Sigmoid colon (tissue), 6 donors: ENCODE measurements at regions not wholly inside any gene's neighbourhood (a gene's known extent, or its start where the extent isn't known, plus 50 kb on each side); places are given as distances from the start of the nearest gene placed in this dataset.
"Not testable (repeated sequence)": the region's sequence is repeated elsewhere in the genome, so short reads cannot be mapped to it uniquely, and the experiment has no call there.

Source experiments
- DNase-seq: peaks from one replicate; pipeline ENCODE4 v3.0.0-alpha.2; 2019
- H3K27ac ChIP-seq, 4 donors: fragments of 200-600 bp; sonication (generic); one replicate each; pipeline ENCODE4 v1.5.1; 2016 to 2019; ENCODE audit warnings: mild to moderate bottlenecking in 1 of 4
- H3K27me3 ChIP-seq, 3 donors: fragments of 200-600 bp; sonication (generic); one replicate each; pipeline ENCODE4 v1.5.1; 2019; ENCODE audit warnings: mild to moderate bottlenecking in 1 of 3
- H3K36me3 ChIP-seq, 4 donors: fragments of 200-600 bp; sonication (generic); one replicate each; pipeline ENCODE4 v1.5.1; 2016 to 2019
- H3K4me1 ChIP-seq, 4 donors: fragments of 200-600 bp; sonication (generic); one replicate each; pipeline ENCODE4 v1.5.1; 2017 to 2019
- H3K4me3 ChIP-seq, 4 donors: fragments of 200-600 bp; sonication (generic); one replicate each; pipeline ENCODE4 v1.5.1; 2017 to 2019; ENCODE audit warnings: mild to moderate bottlenecking in 2 of 4, moderate library complexity in 1 of 4
- H3K9me3 ChIP-seq, 4 donors: fragments of 200-600 bp in 3 of 4; sonication (generic) in 3 of 4; one replicate each; pipeline versions ENCODE4 v1.5.1 to v1.6.1; 2013 to 2019
- CTCF ChIP-seq, 4 experiments: fragments of 450-650 bp in 3 of 4; fragments of 200-600 bp in 1 of 4; IDR thresholded peaks; one replicate each; pipeline ENCODE4 v1.5.1; 2016 to 2019; ENCODE audit warnings: antibody characterized with exemption in 4 of 4, mild to moderate bottlenecking in 3 of 4, moderate library complexity in 2 of 4
- EP300 ChIP-seq, 4 donors: sonication (generic); formaldehyde crosslinking; IDR thresholded peaks; one replicate each; pipeline ENCODE4 v1.6.1; 2017; ENCODE audit warnings: antibody characterized with exemption in 4 of 4
- POLR2A ChIP-seq, 2 donors: fragments of 450-650 bp; IDR thresholded peaks; one replicate each; pipeline ENCODE4 v1.6.1; 2016; ENCODE audit warnings: antibody characterized with exemption in 2 of 2, mild to moderate bottlenecking in 2 of 2, moderate library complexity in 2 of 2
- POLR2AphosphoS5 ChIP-seq, 4 donors: sonication (generic); formaldehyde crosslinking; IDR thresholded peaks; one replicate each; pipeline ENCODE4 v1.6.1; 2017; ENCODE audit warnings: antibody characterized with exemption in 4 of 4
- WGBS, 2 donors: extraction: QIAGEN DNeasy Blood & Tissue Kit; methylation state at CpG; one replicate each; pipeline ENCODE4 v1.1.7; 2013; 5-methylcytosine and 5-hydroxymethylcytosine counted together
- intact Hi-C: fragments of 100-400 bp; cut with DNase I; formaldehyde crosslinking; loops from one replicate; pipeline ENCODE4 v1.15.1; 2023
- donor health status: healthy with polysubstance abuse.
- donor health status: healthy.

GRCh38 chr3:26316472-26316871 lies 306.1 kb upstream of the LRRC3B start:
- Histone ChIP-seq H3K9me3 (peaks cover 0 to 5% (median 1%) of the 10 kb centered on the region in 4 donors), H3K4me1 (no peaks in the 10 kb centered on the region), H3K4me3 (no peak overlapping the region), H3K36me3 (no peaks in the 10 kb centered on the region), H3K27ac (no peak overlapping the region), H3K27me3 (no peaks in the 10 kb centered on the region)
- intact Hi-C loops, result no loop called here
- DNase-seq, result no peak
- TF ChIP-seq POLR2AphosphoS5 (IDR thresholded peaks at IDR 0.05) (no peak), EP300 (IDR thresholded peaks at IDR 0.05) (no peak), CTCF (IDR thresholded peaks at IDR 0.05) (no peak), POLR2A (IDR thresholded peaks at IDR 0.05) (no peak)

GRCh38 chr3:26323741-26324140 lies 298.8 kb upstream of the LRRC3B start:
- 59 to 69% methylated on average over 6 of the region's 6 CpGs for WGBS, 2 donors
- H3K9me3 ChIP-seq, H3K4me3 ChIP-seq, H3K27me3 ChIP-seq, DNase-seq, H3K36me3 ChIP-seq, H3K27ac ChIP-seq, intact Hi-C loops, H3K4me1 ChIP-seq: not testable (repeated sequence)

GRCh38 chr3:26340001-26340400 lies 282.6 kb upstream of the LRRC3B start:
- TF ChIP-seq POLR2A (IDR thresholded peaks at IDR 0.05) (no peak), EP300 (IDR thresholded peaks at IDR 0.05) (no peak), POLR2AphosphoS5 (IDR thresholded peaks at IDR 0.05) (no peak), CTCF (IDR thresholded peaks at IDR 0.05) (no peak)

GRCh38 chr3:26343647-26344046 lies 278.9 kb upstream of the LRRC3B start:
- DNase-seq, result no peak
- Histone ChIP-seq H3K27ac (no peak overlapping the region), H3K27me3 (no peaks in the 10 kb centered on the region), H3K4me1 (no peaks in the 10 kb centered on the region), H3K4me3 (no peak overlapping the region), H3K9me3 (peaks cover 0 to 5% (median 0%) of the 10 kb centered on the region in 4 donors), H3K36me3 (no peaks in the 10 kb centered on the region)
- WGBS, 2 donors, result 70 to 76% methylated on average over 1 of the region's 1 CpG
- TF ChIP-seq EP300 (IDR thresholded peaks at IDR 0.05) (no peak), CTCF (IDR thresholded peaks at IDR 0.05) (no peak), POLR2AphosphoS5 (IDR thresholded peaks at IDR 0.05) (no peak), POLR2A (IDR thresholded peaks at IDR 0.05) (no peak)
- intact Hi-C loops, result no loop called here

More at GRCh38 chr3:26340001-26340400, 282.6 kb upstream of the LRRC3B start:
- H3K36me3 ChIP-seq, result no peaks in the 10 kb centered on the region
- no peaks in the 10 kb centered on the region for H3K27me3 ChIP-seq
- no peak overlapping the region for H3K27ac ChIP-seq
- H3K9me3 ChIP-seq, result peaks cover 0 to 3% (median 0%) of the 10 kb centered on the region in 4 donors
- WGBS, 2 donors, result 73 to 86% methylated on average over 3 of the region's 3 CpGs
- H3K4me3 ChIP-seq, result no peak overlapping the region
- DNase-seq, result no peak
- H3K4me1 ChIP-seq, result no peaks in the 10 kb centered on the region
- intact Hi-C loops, result no loop called here

GRCh38 chr3:26345613-26346012 lies 277.0 kb upstream of the LRRC3B start:
- Histone ChIP-seq H3K36me3 (no peaks in the 10 kb centered on the region), H3K27ac (no peak overlapping the region), H3K27me3 (no peaks in the 10 kb centered on the region), H3K9me3 (peaks cover 0 to 5% (median 0%) of the 10 kb centered on the region in 4 donors), H3K4me3 (no peak overlapping the region), H3K4me1 (no peaks in the 10 kb centered on the region)
- intact Hi-C loops, result no loop called here
- TF ChIP-seq POLR2A (IDR thresholded peaks at IDR 0.05) (no peak), EP300 (IDR thresholded peaks at IDR 0.05) (no peak), CTCF (IDR thresholded peaks at IDR 0.05) (no peak), POLR2AphosphoS5 (IDR thresholded peaks at IDR 0.05) (no peak)
- DNase-seq, result no peak
- 80 to 84% methylated on average over 10 of the region's 10 CpGs for WGBS, 2 donors
